Left colon (tissue), 2 donors: ENCODE measurements at regions not wholly inside any gene's neighbourhood (a gene's known extent, or its start where the extent isn't known, plus 50 kb on each side); places are given as distances from the start of the nearest gene placed in this dataset.
"Not testable (repeated sequence)": the region's sequence is repeated elsewhere in the genome, so short reads cannot be mapped to it uniquely, and the experiment has no call there.

ENCODE experiments used
- ATAC-seq: fragments of 200-7000 bp; cut with Tn5 transposase; one replicate; pipeline ENCODE4 v1.9.1; 2020; ENCODE audit warnings: mild to moderate bottlenecking, moderate library complexity
- DNase-seq, 2 donors: peaks; one replicate each; pipeline ENCODE4 v3.0.0-alpha.2; 2020
- intact Hi-C, 2 donors: fragments of 100-400 bp; cut with DNase I in 1 of 2; cut with micrococcal nuclease in 1 of 2; formaldehyde crosslinking; loops; one replicate each; pipeline versions ENCODE4 v1.11.2 to v1.14.0; 2022; cut with DNase I, micrococcal nuclease
- donor health status: DM: no; HTN: no; CAD: no.
- donor health status: DM: yes; HTN: yes; CAD: no.

DNA sequence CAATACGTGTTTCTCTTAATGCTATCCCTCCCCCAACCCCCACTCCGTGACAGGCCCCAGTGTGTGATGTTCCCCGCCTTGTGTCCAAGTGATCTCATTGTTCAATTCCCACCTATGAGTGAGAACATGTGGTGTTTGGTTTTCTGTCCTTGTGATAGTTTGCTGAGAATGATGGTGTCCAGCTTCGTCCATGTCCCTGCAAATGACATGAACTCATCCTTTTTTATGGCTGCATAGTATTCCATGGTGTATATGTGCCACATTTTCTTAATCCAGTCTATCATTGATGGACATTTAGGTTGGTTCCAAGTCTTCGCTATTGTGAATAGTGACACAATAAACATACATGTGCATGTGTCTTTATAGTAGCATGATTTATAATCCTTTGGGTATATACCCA lies 52.5 kb downstream of the KIAA0408 start:
- DNase-seq, intact Hi-C loops, ATAC-seq: not testable (repeated sequence)

DNA sequence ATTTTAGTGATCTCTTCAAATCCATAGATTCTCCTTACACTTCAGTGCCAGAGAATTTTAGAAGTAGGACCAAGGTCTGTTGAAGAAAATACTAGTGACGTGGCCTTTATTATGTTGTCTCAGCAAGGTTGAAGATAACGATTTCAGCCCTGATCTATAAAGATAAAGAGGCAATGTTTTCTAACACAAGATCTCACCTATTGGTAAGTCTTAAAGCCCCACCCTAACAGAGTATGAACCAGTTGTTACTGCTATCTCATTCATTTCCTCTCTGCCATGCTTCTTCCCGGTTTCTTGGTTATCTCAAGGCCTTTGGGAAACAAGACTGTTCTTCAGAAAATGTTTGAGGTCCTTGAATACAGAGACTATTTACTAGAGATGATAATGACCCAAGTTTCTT lies 53.1 kb downstream of the KIAA0408 start:
- ATAC-seq (peak; percentile 66), DNase-seq (no peak)
- intact Hi-C loops, result no loop called here

DNA sequence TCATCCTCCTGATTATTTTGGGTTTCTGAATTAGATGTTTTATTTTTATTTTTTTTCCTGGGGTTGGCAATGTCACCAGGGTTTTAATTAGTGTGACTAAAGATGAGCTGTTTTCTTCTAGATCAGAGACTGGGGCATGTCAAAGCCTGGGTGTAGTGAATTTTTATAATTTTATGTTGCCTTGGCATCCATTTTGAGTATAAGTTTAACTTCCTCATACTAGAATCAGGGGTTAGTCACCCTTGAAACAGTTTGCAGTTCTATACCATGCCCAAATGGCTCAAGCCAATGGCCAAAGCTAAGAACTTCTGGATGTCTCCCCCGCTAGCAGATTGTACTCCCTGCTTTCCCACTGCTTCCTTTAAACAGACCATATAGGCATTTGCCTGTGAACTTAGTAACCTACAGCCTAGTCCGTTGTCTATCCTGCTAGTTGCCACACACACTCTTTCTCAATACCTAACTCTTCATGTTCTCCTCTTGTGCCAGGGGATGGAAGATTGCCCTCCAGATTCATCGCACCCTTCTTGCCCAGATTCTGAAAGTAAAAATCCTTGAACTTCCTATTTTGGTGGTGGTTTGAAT lies 54.5 kb downstream of the KIAA0408 start:
- DNase-seq, result no peak
- intact Hi-C loops, result no loop called here
- no peak for ATAC-seq

DNA sequence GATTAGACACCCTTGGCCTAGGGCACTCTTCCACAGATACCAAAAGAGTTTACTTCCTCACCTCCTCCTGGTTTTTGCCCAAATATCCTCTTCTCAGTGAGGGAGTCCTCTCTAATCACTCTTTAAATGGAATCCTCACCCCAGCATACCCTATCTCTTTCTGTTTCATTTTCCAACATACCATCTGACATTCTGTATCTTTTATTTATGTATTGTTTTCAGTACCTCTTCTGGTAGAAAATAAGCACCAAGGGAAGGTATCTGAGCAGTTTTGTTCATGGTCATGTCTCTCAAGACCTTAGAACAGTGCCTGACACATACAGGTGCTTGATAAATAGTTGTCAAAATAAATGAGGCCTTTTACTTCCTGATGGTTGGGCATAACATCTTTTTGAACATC lies 55.1 kb downstream of the KIAA0408 start:
- DNase-seq, result no peak
- no peak for ATAC-seq
- intact Hi-C loops, result no loop called here

DNA sequence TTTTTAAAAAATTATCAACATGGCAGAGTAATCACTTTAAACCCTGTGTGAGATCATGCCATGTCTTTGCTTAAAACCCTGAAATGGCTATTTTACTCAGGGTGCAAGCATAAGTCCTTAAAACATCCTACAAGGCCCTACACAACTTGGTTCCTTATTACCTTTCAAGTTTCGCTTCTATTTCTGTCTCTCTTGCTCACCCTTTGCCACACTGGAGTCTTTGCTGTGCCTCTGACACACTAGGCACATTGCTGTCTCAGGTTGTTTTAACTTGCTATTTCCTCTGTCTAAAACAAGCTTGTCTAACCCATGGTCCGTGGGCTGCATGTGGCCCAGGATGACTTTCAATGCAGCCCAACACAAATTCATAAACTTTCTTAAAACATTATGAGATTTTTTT lies 55.6 kb downstream of the KIAA0408 start:
- no peak for DNase-seq
- intact Hi-C loops, result no loop called here
- ATAC-seq, result no peak

DNA sequence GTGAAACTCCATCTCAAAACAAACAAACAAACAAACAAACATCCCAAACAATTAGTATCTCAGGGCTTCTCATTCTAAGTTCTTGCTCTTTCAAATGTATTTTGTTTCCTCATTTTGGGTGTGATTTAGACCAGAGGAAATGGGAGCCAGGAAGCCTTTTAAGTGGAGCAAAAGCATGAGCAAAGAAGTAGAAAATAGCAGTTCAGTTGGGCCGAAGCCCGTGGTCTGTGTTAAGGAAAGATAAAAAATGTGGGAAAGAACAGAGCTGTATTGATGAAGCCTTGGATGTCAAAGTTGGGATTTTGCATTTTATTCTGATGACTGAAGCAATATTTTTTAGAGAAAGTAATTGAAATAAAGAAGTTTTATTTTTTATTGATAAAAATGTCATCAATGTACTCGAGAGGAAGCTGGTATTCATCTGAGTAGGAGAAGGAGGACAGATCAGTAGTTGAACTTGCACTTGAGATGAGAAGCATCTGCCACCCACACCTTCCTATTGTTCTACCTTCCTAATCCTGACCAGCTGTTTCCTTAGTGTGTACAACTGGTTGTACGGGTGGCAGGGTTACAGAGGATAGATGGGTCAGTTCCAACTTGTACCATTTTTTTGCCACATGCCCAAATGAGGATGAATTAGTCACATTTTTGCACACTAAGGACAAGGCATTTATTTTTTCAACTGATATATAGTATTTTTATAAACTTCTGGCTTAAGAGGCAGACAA lies 56.1 kb downstream of the KIAA0408 start:
- no peak for ATAC-seq
- DNase-seq, result no peak
- intact Hi-C loops, result no loop called here

- DNase-seq (no peak), ATAC-seq (peak; percentile 34)
- intact Hi-C loops, result no loop called here
Measured at GRCh38 chr6:127397729-127398630, 54.6 kb upstream of the ECHDC1 start.

DNA sequence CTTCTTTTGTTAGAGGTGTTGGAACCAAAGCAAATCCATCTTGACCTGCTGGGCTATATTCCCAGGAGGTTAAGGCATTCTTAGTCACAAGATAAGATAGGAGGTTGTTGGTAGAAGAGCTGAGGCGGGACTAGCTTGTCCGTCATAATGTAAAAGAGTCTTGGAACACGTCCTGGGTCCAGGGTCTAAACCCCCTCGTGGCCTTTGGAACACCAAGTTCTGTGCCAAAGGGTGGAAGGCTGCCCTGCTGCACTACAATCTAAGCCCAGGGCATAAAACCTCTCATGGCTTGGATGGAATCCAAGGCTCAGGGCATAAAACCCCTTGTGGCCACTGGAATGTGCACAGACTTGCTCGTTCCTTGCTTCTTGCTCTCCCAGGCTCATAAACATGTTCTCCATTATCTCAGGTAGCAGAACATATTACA lies 53.8 kb upstream of the ECHDC1 start:
- intact Hi-C loops, result not testable (repeated sequence)
- peak; percentile 86 for ATAC-seq
- DNase-seq, result peak; percentile 44 to 83
